GM12873 (cell line): ENCODE measurements at regions not wholly inside any gene's neighbourhood (a gene's known extent, or its start where the extent isn't known, plus 50 kb on each side); places are given as distances from the start of the nearest gene placed in this dataset.

Source experiments
- TF ChIP-seq, protein P1 (sequence below): IDR thresholded peaks from 2 replicates; pipeline ENCODE4 v1.5.1; 2012; ENCODE audit warnings: low read depth, mild to moderate bottlenecking, moderate library complexity, low read length, control low read depth; ENCODE audit not compliant: insufficient read depth; ENCODE audit errors: missing control alignments

DNA sequence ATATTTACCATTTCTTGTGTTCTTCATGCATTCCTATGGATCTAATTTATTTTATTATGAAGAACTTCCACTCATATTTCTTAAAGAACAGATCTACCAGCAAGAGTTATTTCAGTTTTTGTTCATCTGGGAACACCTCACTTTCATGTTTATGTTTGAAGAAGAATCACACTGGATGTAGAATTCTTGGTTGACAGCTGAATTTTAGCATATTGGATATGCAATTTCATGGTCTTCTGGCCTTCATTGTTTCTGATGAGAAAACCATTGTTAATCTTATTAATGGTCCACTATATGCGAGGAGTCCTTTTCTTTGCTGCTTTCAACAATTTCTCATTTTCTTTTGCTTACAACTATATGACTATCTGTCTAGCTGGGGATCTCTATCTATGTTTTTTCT, 189.2 kb downstream of the UXS1 start:
- TF ChIP-seq, protein P1, sequence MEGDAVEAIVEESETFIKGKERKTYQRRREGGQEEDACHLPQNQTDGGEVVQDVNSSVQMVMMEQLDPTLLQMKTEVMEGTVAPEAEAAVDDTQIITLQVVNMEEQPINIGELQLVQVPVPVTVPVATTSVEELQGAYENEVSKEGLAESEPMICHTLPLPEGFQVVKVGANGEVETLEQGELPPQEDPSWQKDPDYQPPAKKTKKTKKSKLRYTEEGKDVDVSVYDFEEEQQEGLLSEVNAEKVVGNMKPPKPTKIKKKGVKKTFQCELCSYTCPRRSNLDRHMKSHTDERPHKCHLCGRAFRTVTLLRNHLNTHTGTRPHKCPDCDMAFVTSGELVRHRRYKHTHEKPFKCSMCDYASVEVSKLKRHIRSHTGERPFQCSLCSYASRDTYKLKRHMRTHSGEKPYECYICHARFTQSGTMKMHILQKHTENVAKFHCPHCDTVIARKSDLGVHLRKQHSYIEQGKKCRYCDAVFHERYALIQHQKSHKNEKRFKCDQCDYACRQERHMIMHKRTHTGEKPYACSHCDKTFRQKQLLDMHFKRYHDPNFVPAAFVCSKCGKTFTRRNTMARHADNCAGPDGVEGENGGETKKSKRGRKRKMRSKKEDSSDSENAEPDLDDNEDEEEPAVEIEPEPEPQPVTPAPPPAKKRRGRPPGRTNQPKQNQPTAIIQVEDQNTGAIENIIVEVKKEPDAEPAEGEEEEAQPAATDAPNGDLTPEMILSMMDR = no peak

- TF ChIP-seq, protein P1 = no peak
These were observed 194.7 kb downstream of the UXS1 start for GRCh38 chr2:105999211-105999989.

DNA sequence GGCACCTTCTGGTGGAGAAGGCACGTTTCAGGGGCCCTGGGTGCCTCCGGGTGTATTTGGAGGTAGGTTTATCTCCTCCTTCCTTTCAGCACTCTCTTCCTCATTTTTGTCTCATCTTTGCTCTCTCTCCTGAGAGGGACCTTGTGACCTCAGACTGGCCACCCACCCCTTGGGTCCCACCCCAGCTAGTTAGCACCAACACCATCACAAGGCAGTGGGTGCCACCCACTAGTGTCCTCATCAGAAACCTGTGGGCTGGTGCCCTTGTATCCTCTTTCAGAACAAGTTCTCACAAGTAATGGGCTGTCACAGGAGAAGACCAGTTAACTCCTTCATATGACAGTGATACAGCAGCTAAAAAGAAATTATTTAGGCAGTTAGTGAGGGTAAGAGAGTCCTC, 196.4 kb downstream of the UXS1 start:
- TF ChIP-seq, protein P1 = no peak

GRCh38 chr2:105990624-105991023, 203.5 kb downstream of the UXS1 start:
- TF ChIP-seq, protein P1 = peak; percentile 38

DNA sequence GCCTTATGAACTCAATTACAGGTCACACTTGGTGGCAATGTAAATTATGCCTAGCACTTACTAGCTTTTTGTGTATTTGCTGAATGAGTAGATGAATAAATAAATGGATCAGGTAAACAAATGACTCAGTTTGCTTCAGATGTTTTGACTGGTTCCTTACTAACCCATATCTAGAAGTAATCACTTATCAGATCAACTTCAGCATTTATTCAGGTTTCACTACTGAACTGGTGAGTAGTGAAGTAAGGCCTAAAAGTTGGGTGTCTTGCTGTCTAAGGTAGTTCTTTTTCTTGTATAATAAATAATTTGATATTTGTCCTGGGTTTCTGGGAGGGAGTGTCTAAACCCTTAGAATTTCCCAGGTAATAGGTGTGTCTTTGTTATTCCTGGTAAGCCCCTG, 205.0 kb downstream of the UXS1 start:
- TF ChIP-seq, protein P1 = no peak

DNA sequence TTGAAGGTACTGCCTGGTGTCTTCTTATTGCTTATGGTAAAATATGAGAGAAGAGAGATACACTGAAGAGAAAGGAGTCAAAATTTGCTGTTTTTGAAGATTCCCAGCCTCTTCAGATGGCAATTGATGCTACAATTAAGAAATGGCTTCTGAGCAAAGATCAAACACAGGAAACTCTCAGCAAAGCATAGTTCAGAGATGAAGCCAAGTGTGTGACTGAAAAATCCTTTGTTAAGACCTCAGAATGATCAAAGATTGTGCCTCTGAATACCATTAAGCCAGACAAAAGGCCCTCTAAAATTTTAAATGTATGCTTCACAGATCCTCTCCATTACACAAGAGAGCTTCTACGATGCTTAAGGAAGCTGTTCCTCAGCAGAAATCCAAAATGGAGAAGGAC, 216.3 kb downstream of the UXS1 start:
- TF ChIP-seq, protein P1 = no peak

- TF ChIP-seq, protein P1 = no peak
These were observed 216.9 kb downstream of the UXS1 start for GRCh38 chr2:105977212-105977611.
